ENCODE measurements at regions not wholly inside any gene's neighbourhood (a gene's known extent, or its start where the extent isn't known, plus 50 kb on each side); places are given as distances from the start of the nearest gene placed in this dataset.

DNA sequence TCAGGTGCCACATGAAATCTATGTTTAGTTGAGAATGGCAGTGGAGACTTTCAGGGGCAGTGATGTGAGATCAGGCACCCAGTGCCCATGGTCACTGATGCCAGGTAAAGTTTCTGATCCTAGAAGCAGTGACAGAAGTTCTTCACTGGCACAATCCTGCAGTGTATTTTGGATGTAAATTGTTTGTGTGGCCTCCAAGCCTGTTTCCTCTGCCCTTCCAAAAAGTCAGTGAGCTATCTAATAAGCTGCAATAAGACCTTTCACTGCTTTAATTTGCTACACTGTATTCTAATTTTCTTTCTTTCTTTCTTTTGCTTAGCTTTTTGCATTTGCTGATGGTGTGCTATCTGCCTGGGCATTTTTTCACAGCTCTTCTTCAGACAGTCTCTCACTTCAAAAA lies 1348.6 kb downstream of the ADGRL3 start:
- Histone ChIP-seq H4K8ac (ENCODE audit: low read depth in 2 of 2, low read length in 2 of 2) (no peak overlapping the region), H3K4me3 (ENCODE audit: insufficient read depth, low read depth, low read length) (no peak overlapping the region), H3K27me3 (ENCODE audit: control insufficient read depth, insufficient read depth, low read length) (no peaks in the 10 kb centered on the region), H2AFZ (replicated peaks; ENCODE audit: low read length, poor library complexity) (no peak overlapping the region), H4K20me1 (ENCODE audit: insufficient read depth, low read length) (no peaks in the 10 kb centered on the region), H3K9me3 (ENCODE audit: control insufficient read depth, insufficient read depth, low read length) (no peaks in the 10 kb centered on the region; the same call in none of the 2 replicates), H3K23ac (ENCODE audit: low read depth, low read length) (no peak overlapping the region), H3K14ac (replicated peaks; ENCODE audit: low read depth, low read length) (no peak overlapping the region), H3K36me3 (ENCODE audit: control insufficient read depth, insufficient read depth, low read length) (no peaks in the 10 kb centered on the region), H3K4ac (ENCODE audit: low read depth, low read length) (no peak overlapping the region), H3K27ac (ENCODE audit: insufficient read depth, low read length) (no peak overlapping the region), H3K9ac (ENCODE audit: low read depth, low read length) (no peak overlapping the region), H3K56ac (ENCODE audit: extremely low read depth, insufficient read depth, low read length) (no peak overlapping the region), H2AK9ac (replicated peaks; ENCODE audit: low read depth, low read length, poor library complexity) (no peak overlapping the region), H4K91ac (ENCODE audit: insufficient read depth, low read depth, low read length) (no peak overlapping the region), H4K5ac (ENCODE audit: low read depth, low read length) (no peak overlapping the region), H3K4me2 (ENCODE audit: low read depth, low read length) (no peak overlapping the region), H3K79me1 (ENCODE audit: low read depth in 1 of 2, low read length in 2 of 2) (no peaks in the 10 kb centered on the region), H2BK15ac (ENCODE audit: low read depth, low read length) (no peak overlapping the region), H2AK5ac (ENCODE audit: low read depth, low read length) (no peak overlapping the region), H2BK120ac (ENCODE audit: low read depth, low read length) (no peak overlapping the region), H3K18ac (ENCODE audit: low read depth, low read length) (no peak overlapping the region), H3K9me1 (ENCODE audit: insufficient read depth, low read length) (no peaks in the 10 kb centered on the region), H2BK20ac (ENCODE audit: low read depth, low read length) (no peak overlapping the region), H2BK5ac (ENCODE audit: low read depth, low read length, poor library complexity, severe bottlenecking) (no peak overlapping the region), H3K4me1 (ENCODE audit: control insufficient read depth, insufficient read depth, low read length) (no peaks in the 10 kb centered on the region)
- no TSS peak for BruUV-seq (replicated peaks)
- intact Hi-C loops (cut with micrococcal nuclease): no loop called here
- dilution Hi-C loops (cut with HindIII; ENCODE audit: low sequenced_read_pairs, unreplicated experiment): no loop called here
- ChIA-PET CTCF (no interaction called here), POLR2A (ENCODE audit: unreplicated experiment) (no interaction called here)
- TF ChIP-seq MAFK (IDR thresholded peaks at IDR 0.05; ENCODE audit: low read depth, low read length) (no peak), CHD1 (IDR thresholded peaks at IDR 0.05; ENCODE audit: low read depth, low read length) (no peak), FOS (IDR thresholded peaks at IDR 0.05; ENCODE audit: low read depth, low read length) (no peak), RAD21 (IDR thresholded peaks at IDR 0.05; ENCODE audit: low read length) (no peak), SMC3 (IDR thresholded peaks at IDR 0.05; ENCODE audit: low read depth, low read length) (no peak)
- DNase-seq: no peak
- no peak for ATAC-seq (ENCODE audit: low read depth)
- in situ Hi-C loops (cut with MboI; ENCODE audit: low sequenced_read_pairs): no loop called here

Data from IMR-90 (cell line).